ENCODE measurements at regions not wholly inside any gene's neighbourhood (a gene's known extent, or its start where the extent isn't known, plus 50 kb on each side); places are given as distances from the start of the nearest gene placed in this dataset.

- TF ChIP-seq, protein P1, sequence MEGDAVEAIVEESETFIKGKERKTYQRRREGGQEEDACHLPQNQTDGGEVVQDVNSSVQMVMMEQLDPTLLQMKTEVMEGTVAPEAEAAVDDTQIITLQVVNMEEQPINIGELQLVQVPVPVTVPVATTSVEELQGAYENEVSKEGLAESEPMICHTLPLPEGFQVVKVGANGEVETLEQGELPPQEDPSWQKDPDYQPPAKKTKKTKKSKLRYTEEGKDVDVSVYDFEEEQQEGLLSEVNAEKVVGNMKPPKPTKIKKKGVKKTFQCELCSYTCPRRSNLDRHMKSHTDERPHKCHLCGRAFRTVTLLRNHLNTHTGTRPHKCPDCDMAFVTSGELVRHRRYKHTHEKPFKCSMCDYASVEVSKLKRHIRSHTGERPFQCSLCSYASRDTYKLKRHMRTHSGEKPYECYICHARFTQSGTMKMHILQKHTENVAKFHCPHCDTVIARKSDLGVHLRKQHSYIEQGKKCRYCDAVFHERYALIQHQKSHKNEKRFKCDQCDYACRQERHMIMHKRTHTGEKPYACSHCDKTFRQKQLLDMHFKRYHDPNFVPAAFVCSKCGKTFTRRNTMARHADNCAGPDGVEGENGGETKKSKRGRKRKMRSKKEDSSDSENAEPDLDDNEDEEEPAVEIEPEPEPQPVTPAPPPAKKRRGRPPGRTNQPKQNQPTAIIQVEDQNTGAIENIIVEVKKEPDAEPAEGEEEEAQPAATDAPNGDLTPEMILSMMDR (IDR thresholded peaks at IDR 0.05): no peak
- TF ChIP-seq RAD21 (conservative IDR thresholded peaks at IDR 0.05 in 1 of 2, IDR thresholded peaks at IDR 0.05 in 1 of 2): no peak
- TF ChIP-seq RFX5 (IDR thresholded peaks at IDR 0.05): no peak
- TF ChIP-seq MAFK (IDR thresholded peaks at IDR 0.05; ENCODE audit: partially characterized antibody): no peak
- TF ChIP-seq POLR2AphosphoS2 (conservative IDR thresholded peaks at IDR 0.05; ENCODE audit: low read length): no peak
- TF ChIP-seq USF2 (IDR thresholded peaks at IDR 0.05): no peak
- TF ChIP-seq JUN (IDR thresholded peaks at IDR 0.05): no peak
Observed at GRCh38 chr5:4038994-4039393, 443.4 kb downstream of the IRX1 start.
